HepG2 (cell line): ENCODE measurements at regions not wholly inside any gene's neighbourhood (a gene's known extent, or its start where the extent isn't known, plus 50 kb on each side); places are given as distances from the start of the nearest gene placed in this dataset.

Source experiments
- ATAC-seq: fragments of 200-7000 bp; cut with Tn5 transposase; 3 replicates; pipeline ENCODE4 v1.9.1; 2020; ENCODE audit warnings: mild to moderate bottlenecking, moderate library complexity
- BruUV-seq: library from RNA; stranded (reverse); fragments of 400-500 nt; replicated peaks from 2 replicates; lab custom pipeline; 2021; lab: Mats Ljungman, UMichigan
- CTCF ChIA-PET: fragments of 300-600 bp; formaldehyde crosslinking; extraction: SDS; loops from one replicate; lab custom pipeline; 2021; ENCODE audit warnings: low total read pairs, inconsistent platforms, low intra/inter-chr PET ratio; lab: Yijun Ruan, JAX
- POLR2A ChIA-PET: fragments of 350-600 bp; sonication (Branson Sonifier 250); formaldehyde crosslinking; loops from one replicate; lab custom pipeline; 2020; ENCODE audit warnings: antibody characterized with exemption, inconsistent platforms; lab: Yijun Ruan, JAX
- DNase-seq: peaks from one replicate; pipeline ENCODE4 v3.0.0-alpha.2; 2015; ENCODE audit warnings: low spot score
- FAIRE-seq: peaks from 3 replicates; lab custom pipeline; 2011; peaks lifted over from hg19 to GRCh38; lab: Jason Lieb, UNC
- H2AFZ ChIP-seq: one replicate; pipeline ENCODE4 v1.6.1; 2011; ENCODE audit warnings: low read length, inconsistent platforms
- H3K27ac ChIP-seq: fragments of 300-600 bp; 3 replicates; pipeline ENCODE4 v1.8.0; 2011; ENCODE audit warnings: mixed run types, mild to moderate bottlenecking, mixed read lengths, low read length, inconsistent platforms; ENCODE audit not compliant: insufficient read depth; ENCODE audit errors: extremely low read length
- H3K27me3 ChIP-seq, 2 experiments: fragments of 200-600 bp in 1 of 2; 2 replicates in 1 of 2; 3 replicates in 1 of 2; pipeline versions ENCODE4 v1.6.0 to v1.8.0; 2011; ENCODE audit warnings: low read length in 2 of 2, mild to moderate bottlenecking in 2 of 2, moderate library complexity in 2 of 2, inconsistent platforms in 1 of 2; ENCODE audit not compliant: insufficient read depth in 2 of 2, control insufficient read depth in 1 of 2
- H3K36me3 ChIP-seq, 2 experiments: fragments of 200-600 bp in 1 of 2; replicated peaks in 1 of 2; 2 replicates in 1 of 2; 3 replicates in 1 of 2; pipeline versions ENCODE4 v1.5.1 to v1.8.0; 2011; ENCODE audit warnings: low read length in 2 of 2, inconsistent platforms in 1 of 2; ENCODE audit not compliant: insufficient read depth in 2 of 2, control insufficient read depth in 1 of 2
- H3K4me1 ChIP-seq: 2 replicates; pipeline ENCODE4 v1.5.1; 2012; ENCODE audit warnings: low read length, inconsistent platforms; ENCODE audit not compliant: insufficient read depth
- H3K4me2 ChIP-seq: 2 replicates; pipeline ENCODE4 v1.6.0; 2011; ENCODE audit warnings: low read depth, low read length, inconsistent platforms
- H3K4me3 ChIP-seq, 3 experiments: fragments of 200-600 bp in 1 of 3; sonication (generic), shearing (Covaris generic) in 1 of 3; replicated peaks in 1 of 3; 2 replicates each; pipeline ENCODE4 v1.5.1; 2011 to 2016; ENCODE audit warnings: low read length in 3 of 3, inconsistent platforms in 2 of 3, low read depth in 2 of 3, mild to moderate bottlenecking in 2 of 3, control low read depth in 1 of 3, mixed read lengths in 1 of 3; ENCODE audit not compliant: insufficient read depth in 1 of 3
- H3K79me2 ChIP-seq: one replicate; pipeline ENCODE4 v1.6.1; 2011; ENCODE audit warnings: low read length, inconsistent platforms; ENCODE audit not compliant: insufficient read depth
- H3K9ac ChIP-seq: 2 replicates; pipeline ENCODE4 v1.6.0; 2011; ENCODE audit warnings: mild to moderate bottlenecking, low read depth, low read length, inconsistent platforms; ENCODE audit not compliant: insufficient read depth
- H3K9me3 ChIP-seq: 2 replicates; pipeline ENCODE4 v1.5.1; 2012; ENCODE audit warnings: mild to moderate bottlenecking, low read length
- H4K20me1 ChIP-seq: 2 replicates; pipeline ENCODE4 v1.6.0; 2011; ENCODE audit warnings: inconsistent platforms, mild to moderate bottlenecking, low read length, moderate library complexity; ENCODE audit not compliant: insufficient read depth
- ARHGAP35 ChIP-seq: sonication (generic); formaldehyde crosslinking; IDR thresholded peaks from 2 replicates; pipeline ENCODE4 v1.9.0; 2022; ENCODE audit warnings: mild to moderate bottlenecking, inconsistent platforms, moderate library complexity, missing genetic modification reagents, borderline replicate concordance
- MAFG ChIP-seq: sonication (generic); formaldehyde crosslinking; IDR thresholded peaks from 2 replicates; pipeline ENCODE4 v1.5.1; 2020; ENCODE audit warnings: mild to moderate bottlenecking, missing genetic modification reagents
- MBNL3 ChIP-seq: fragments of 250-450 bp; sonication (Bioruptor Pico); conservative IDR thresholded peaks from 2 replicates; pipeline ENCODE4 v1.8.0; 2022; ENCODE audit warnings: mild to moderate bottlenecking, inconsistent platforms
- PHB2 ChIP-seq: fragments of 450-650 bp; IDR thresholded peaks from 2 replicates; pipeline ENCODE4 v1.6.1; 2018; ENCODE audit not compliant: partially characterized antibody
- SATB2 ChIP-seq: sonication (generic); formaldehyde crosslinking; IDR thresholded peaks from 2 replicates; pipeline ENCODE4 v1.5.0; 2020; ENCODE audit warnings: missing genetic modification reagents
- SMAD9 ChIP-seq: sonication (generic); formaldehyde crosslinking; IDR thresholded peaks from 2 replicates; pipeline ENCODE4 v1.5.1; 2020; ENCODE audit warnings: mild to moderate bottlenecking, missing genetic modification reagents
- TOPORS ChIP-seq: sonication (generic); formaldehyde crosslinking; IDR thresholded peaks from 2 replicates; pipeline ENCODE4 v1.8.0; 2023; ENCODE audit warnings: mild to moderate bottlenecking, missing genetic modification reagents
- WIZ ChIP-seq: sonication (generic); formaldehyde crosslinking; IDR thresholded peaks from 2 replicates; pipeline ENCODE4 v1.5.1; 2020; ENCODE audit warnings: mild to moderate bottlenecking, missing genetic modification reagents
- ZNF234 ChIP-seq: sonication (generic); formaldehyde crosslinking; conservative IDR thresholded peaks from 2 replicates; pipeline ENCODE4 v1.5.1; 2020; ENCODE audit warnings: mild to moderate bottlenecking, missing genetic modification reagents
- ZNF549 ChIP-seq: sonication (generic); formaldehyde crosslinking; IDR thresholded peaks from 2 replicates; pipeline ENCODE4 v1.5.0; 2020; ENCODE audit warnings: missing genetic modification reagents
- ZNF577 ChIP-seq: sonication (generic); formaldehyde crosslinking; IDR thresholded peaks from 2 replicates; pipeline ENCODE4 v1.4.0; 2020; ENCODE audit warnings: mild to moderate bottlenecking, low read depth, missing genetic modification reagents, borderline replicate concordance
- in situ Hi-C: cut with HindIII; loops from 2 replicates; pipeline ENCODE4 v1.10.0; 2017; ENCODE audit warnings: low pct_unique_long_range_greater_than_20kb; ENCODE audit not compliant: extremely low pct_ligation_motif_present
- intact Hi-C: fragments of 100-400 bp; cut with micrococcal nuclease; formaldehyde crosslinking; loops from one replicate; pipeline ENCODE4 v1.10.0; 2022; ENCODE audit not compliant: unreplicated experiment
- TF ChIP-seq, protein P1 (sequence below): IDR thresholded peaks from 2 replicates; pipeline ENCODE4 v1.6.1; 2012; ENCODE audit warnings: inconsistent platforms
- TF ChIP-seq, protein P2 (sequence below): sonication (generic); formaldehyde crosslinking; IDR thresholded peaks from 2 replicates; pipeline ENCODE4 v1.4.0; 2020; ENCODE audit warnings: missing genetic modification reagents

DNA sequence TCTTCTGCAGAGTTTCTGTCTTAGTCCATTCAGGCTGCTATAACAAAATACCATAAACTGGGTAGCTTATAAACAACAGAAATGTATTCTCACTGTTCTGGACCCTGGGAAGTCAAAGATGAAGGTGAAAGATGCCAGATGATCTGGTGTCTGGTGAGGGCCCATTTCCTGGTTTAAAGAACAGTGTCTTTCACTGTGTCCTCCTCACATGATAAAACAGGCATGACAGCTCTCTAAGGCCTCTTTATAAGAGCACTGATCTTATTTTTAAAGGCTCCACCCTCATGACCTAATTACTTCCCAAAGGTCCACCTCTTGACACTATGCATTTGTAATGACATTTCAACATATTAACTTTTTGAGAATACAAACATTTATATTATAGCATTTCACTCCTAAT, 250.2 kb upstream of the ZRANB2 start:
- intact Hi-C loops: no loop called here
- no TSS peak for BruUV-seq
- H3K79me2 ChIP-seq: no peaks in the 10 kb centered on the region
- no peaks in the 10 kb centered on the region for H4K20me1 ChIP-seq
- no peak for TF ChIP-seq ARHGAP35 (CRISPR knock-in tag)
- no peak for TF ChIP-seq SMAD9
- TF ChIP-seq TOPORS (CRISPR knock-in tag): no peak
- TF ChIP-seq PHB2: no peak
- no peak for TF ChIP-seq MBNL3
- TF ChIP-seq ZNF577 (CRISPR knock-in tag): no peak
- TF ChIP-seq WIZ (CRISPR knock-in tag): no peak
- TF ChIP-seq, protein P1, sequence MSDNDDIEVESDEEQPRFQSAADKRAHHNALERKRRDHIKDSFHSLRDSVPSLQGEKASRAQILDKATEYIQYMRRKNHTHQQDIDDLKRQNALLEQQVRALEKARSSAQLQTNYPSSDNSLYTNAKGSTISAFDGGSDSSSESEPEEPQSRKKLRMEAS: no peak
- no peak for TF ChIP-seq MAFG (CRISPR knock-in tag)
- TF ChIP-seq, protein P2, sequence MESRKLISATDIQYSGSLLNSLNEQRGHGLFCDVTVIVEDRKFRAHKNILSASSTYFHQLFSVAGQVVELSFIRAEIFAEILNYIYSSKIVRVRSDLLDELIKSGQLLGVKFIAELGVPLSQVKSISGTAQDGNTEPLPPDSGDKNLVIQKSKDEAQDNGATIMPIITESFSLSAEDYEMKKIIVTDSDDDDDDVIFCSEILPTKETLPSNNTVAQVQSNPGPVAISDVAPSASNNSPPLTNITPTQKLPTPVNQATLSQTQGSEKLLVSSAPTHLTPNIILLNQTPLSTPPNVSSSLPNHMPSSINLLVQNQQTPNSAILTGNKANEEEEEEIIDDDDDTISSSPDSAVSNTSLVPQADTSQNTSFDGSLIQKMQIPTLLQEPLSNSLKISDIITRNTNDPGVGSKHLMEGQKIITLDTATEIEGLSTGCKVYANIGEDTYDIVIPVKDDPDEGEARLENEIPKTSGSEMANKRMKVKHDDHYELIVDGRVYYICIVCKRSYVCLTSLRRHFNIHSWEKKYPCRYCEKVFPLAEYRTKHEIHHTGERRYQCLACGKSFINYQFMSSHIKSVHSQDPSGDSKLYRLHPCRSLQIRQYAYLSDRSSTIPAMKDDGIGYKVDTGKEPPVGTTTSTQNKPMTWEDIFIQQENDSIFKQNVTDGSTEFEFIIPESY: no peak
- no peak for TF ChIP-seq SATB2
- TF ChIP-seq ZNF234: no peak
- TF ChIP-seq ZNF549: no peak
- ChIA-PET POLR2A (no interaction called here), CTCF (no interaction called here)
- H3K27me3 ChIP-seq: no peaks in the 10 kb centered on the region
- in situ Hi-C loops: no loop called here
- H3K9me3 ChIP-seq: peaks cover 79% of the 10 kb centered on the region
- no peak overlapping the region for H2AFZ ChIP-seq
- ATAC-seq (no peak), DNase-seq (no peak), FAIRE-seq (no peak)
- H3K36me3 ChIP-seq: no peaks in the 10 kb centered on the region
- no peak overlapping the region for H3K4me3 ChIP-seq
- no peaks in the 10 kb centered on the region for H3K4me1 ChIP-seq
- no peak overlapping the region for H3K27ac ChIP-seq
- no peak overlapping the region for H3K9ac ChIP-seq
- H3K4me2 ChIP-seq: no peak overlapping the region
